GM12878 (cell line): ENCODE measurements at regions not wholly inside any gene's neighbourhood (a gene's known extent, or its start where the extent isn't known, plus 50 kb on each side); places are given as distances from the start of the nearest gene placed in this dataset.

Source experiments
- ATAC-seq: fragments of 200-7000 bp; cut with Tn5 transposase; 3 replicates; pipeline ENCODE4 v1.9.1; 2020; ENCODE audit warnings: mild to moderate bottlenecking, moderate library complexity
- BruUV-seq: library from RNA; stranded (reverse); fragments of 400-500 nt; replicated peaks from 2 replicates; lab custom pipeline; 2021; lab: Mats Ljungman, UMichigan
- CTCF ChIA-PET: fragments of 300-600 bp; sonication (Branson Sonifier 250); formaldehyde crosslinking; extraction: SDS; loops from one replicate; lab custom pipeline; 2021; ENCODE audit warnings: inconsistent platforms; lab: Yijun Ruan, JAX
- POLR2A ChIA-PET: fragments of 350-600 bp; formaldehyde crosslinking; extraction: SDS; loops from one replicate; lab custom pipeline; 2021; ENCODE audit warnings: inconsistent platforms; lab: Charles Lee
- RAD21 ChIA-PET: fragments of 300-600 bp; sonication (Branson Sonifier 250); formaldehyde crosslinking; loops from one replicate; lab custom pipeline; 2023; ENCODE audit warnings: antibody characterized with exemption; ENCODE audit not compliant: unreplicated experiment; lab: Charles Lee
- SMC1A ChIA-PET: fragments of 300-600 bp; sonication (Branson Sonifier 250); formaldehyde crosslinking; loops from one replicate; lab custom pipeline; 2023; ENCODE audit not compliant: unreplicated experiment, uncharacterized antibody; lab: Charles Lee
- DNase-seq: peaks from one replicate; pipeline ENCODE4 v3.0.0-alpha.2; 2011; ENCODE audit warnings: low read depth, low spot score
- FAIRE-seq: peaks from 3 replicates; lab custom pipeline; 2011; peaks lifted over from hg19 to GRCh38; lab: Jason Lieb, UNC
- H2AFZ ChIP-seq: 2 replicates; pipeline ENCODE4 v1.6.0; 2011; ENCODE audit warnings: low read depth, low read length, control low read depth; ENCODE audit not compliant: control insufficient read depth
- H3K27ac ChIP-seq: 2 replicates; pipeline ENCODE4 v1.5.1; 2011; ENCODE audit warnings: control low read depth; ENCODE audit not compliant: control insufficient read depth, insufficient read depth
- H3K27me3 ChIP-seq, 2 experiments: replicated peaks in 1 of 2; 2 replicates each; pipeline versions ENCODE4 v1.6.0 to v1.6.1; 2011; ENCODE audit warnings: low read length in 1 of 2; ENCODE audit not compliant: control insufficient read depth in 2 of 2, insufficient read depth in 2 of 2
- H3K36me3 ChIP-seq, 2 experiments: 2 replicates each; pipeline ENCODE4 v1.5.1; 2011; ENCODE audit warnings: low read length in 1 of 2; ENCODE audit not compliant: control insufficient read depth in 2 of 2, insufficient read depth in 2 of 2
- H3K4me1 ChIP-seq: 2 replicates; pipeline ENCODE4 v1.6.1; 2011; ENCODE audit warnings: mild to moderate bottlenecking, low read length, moderate library complexity, mixed read lengths; ENCODE audit not compliant: control insufficient read depth, insufficient read depth
- H3K4me2 ChIP-seq: 2 replicates; pipeline ENCODE4 v1.6.0; 2011; ENCODE audit warnings: control low read depth; ENCODE audit not compliant: control insufficient read depth, insufficient read depth
- H3K4me3 ChIP-seq: fragments of 200-600 bp; sonication (generic); 2 replicates; pipeline ENCODE4 v1.5.1; 2016
- H3K79me2 ChIP-seq: 2 replicates; pipeline ENCODE4 v1.6.0; 2011; ENCODE audit warnings: low read length; ENCODE audit not compliant: control insufficient read depth, insufficient read depth
- H3K9ac ChIP-seq: 2 replicates; pipeline ENCODE4 v1.8.0; 2011; ENCODE audit warnings: low read length, control low read depth, mixed read lengths; ENCODE audit not compliant: control insufficient read depth, insufficient read depth
- H3K9me3 ChIP-seq: replicated peaks from 3 replicates; pipeline ENCODE4 v1.5.1; 2011; ENCODE audit warnings: mild to moderate bottlenecking, low read length; ENCODE audit not compliant: control insufficient read depth, insufficient read depth
- H4K20me1 ChIP-seq: 2 replicates; pipeline ENCODE4 v1.6.0; 2011; ENCODE audit not compliant: control insufficient read depth, insufficient read depth
- BHLHE40 ChIP-seq, 2 experiments: fragments of 450-650 bp in 1 of 2; IDR thresholded peaks; 2 replicates each; pipeline ENCODE4 v1.6.1; 2011 to 2017; ENCODE audit warnings: low read depth in 2 of 2, borderline replicate concordance in 1 of 2, improper control_type of control experiment in 1 of 2, low read length in 1 of 2, mild to moderate bottlenecking in 1 of 2
- HSF1 ChIP-seq: fragments of 150-350 bp; IDR thresholded peaks from 2 replicates; pipeline ENCODE4 v1.6.1; 2014; ENCODE audit warnings: mild to moderate bottlenecking, low read depth, low read length
- IRF5 ChIP-seq: fragments of 450-650 bp; IDR thresholded peaks from 2 replicates; pipeline ENCODE4 v1.6.1; 2017; ENCODE audit warnings: borderline replicate concordance
- ZNF217 ChIP-seq: fragments of 450-650 bp; IDR thresholded peaks from 2 replicates; pipeline ENCODE4 v1.6.1; 2017; ENCODE audit warnings: antibody characterized with exemption, mild to moderate bottlenecking
- WGBS: methylation state at CpG from one replicate; pipeline ENCODE4 v1.1.6; 2016; ENCODE audit warnings: low lambda C conversion rate; ENCODE audit not compliant: insufficient replicate concordance, insufficient coverage; ENCODE audit errors: missing lambda C conversion rate; 5-methylcytosine and 5-hydroxymethylcytosine counted together
- in situ Hi-C: fragments of 300-500 bp; cut with MboI; formaldehyde crosslinking; loops from 9 replicates; pipeline ENCODE4 v1.14.3; 2018; ENCODE audit warnings: mixed read lengths
- intact Hi-C: fragments of 100-400 bp; cut with micrococcal nuclease; formaldehyde crosslinking; loops from one replicate; pipeline ENCODE4 v1.14.2; 2022; ENCODE audit not compliant: unreplicated experiment
- TF ChIP-seq, protein P1 (sequence below): IDR thresholded peaks from 2 replicates; pipeline ENCODE4 v1.6.1; 2012; ENCODE audit warnings: low read depth, low read length, improper control_type of control experiment
- TF ChIP-seq, protein P2 (sequence below): fragments of 450-650 bp; IDR thresholded peaks from 2 replicates; pipeline ENCODE4 v1.6.1; 2014; ENCODE audit warnings: mild to moderate bottlenecking
- TF ChIP-seq, protein P3 (sequence below): fragments of 450-650 bp; IDR thresholded peaks from 2 replicates; pipeline ENCODE4 v1.6.1; 2017; ENCODE audit warnings: antibody characterized with exemption, mild to moderate bottlenecking, moderate library complexity
- TF ChIP-seq, protein P4 (sequence below): IDR thresholded peaks from 2 replicates; pipeline ENCODE4 v1.6.1; 2011; ENCODE audit warnings: low read depth, low read length, improper control_type of control experiment, borderline replicate concordance

GRCh38 chr3:98701071-98701675, 62.0 kb upstream of the ST3GAL6 start:
- no peak overlapping the region for H3K4me3 ChIP-seq
- FAIRE-seq = no peak
- SMC1A ChIA-PET = interaction anchor here (1.6 kb wide), 1 partner anchor 22 kb away, joined by 3 read pairs; no protein-coding TSS in a partner anchor
- DNase-seq = no peak
- no peaks in the 10 kb centered on the region for H3K9me3 ChIP-seq
- H3K4me1 ChIP-seq = no peaks in the 10 kb centered on the region
- intact Hi-C loops (no loop called here), in situ Hi-C loops (no loop called here)
- H4K20me1 ChIP-seq = no peaks in the 10 kb centered on the region
- H3K27me3 ChIP-seq = no peaks in the 10 kb centered on the region
- no peaks in the 10 kb centered on the region for H3K36me3 ChIP-seq
- WGBS = 48% methylated on average over 2 of the region's 2 CpGs
- no peak overlapping the region for H2AFZ ChIP-seq
- no TSS peak for BruUV-seq
- POLR2A ChIA-PET = interaction anchor here (0.9 kb wide), 1 partner anchor 11 kb away, joined by 3 read pairs; no protein-coding TSS in a partner anchor
- RAD21 ChIA-PET = no interaction called here
- CTCF ChIA-PET = interaction anchor here (1.8 kb wide), 1 partner anchor 99 kb away, joined by 6 read pairs; no protein-coding TSS in a partner anchor
- no peak overlapping the region for H3K4me2 ChIP-seq
- H3K79me2 ChIP-seq = no peaks in the 10 kb centered on the region
- TF ChIP-seq ZNF217 = no peak
- no peak for TF ChIP-seq BHLHE40 (IDR thresholded peaks at IDR 0.05; ENCODE audit: borderline replicate concordance in 1 of 2, low read depth in 2 of 2, low read length in 1 of 2)
- TF ChIP-seq, protein P1, sequence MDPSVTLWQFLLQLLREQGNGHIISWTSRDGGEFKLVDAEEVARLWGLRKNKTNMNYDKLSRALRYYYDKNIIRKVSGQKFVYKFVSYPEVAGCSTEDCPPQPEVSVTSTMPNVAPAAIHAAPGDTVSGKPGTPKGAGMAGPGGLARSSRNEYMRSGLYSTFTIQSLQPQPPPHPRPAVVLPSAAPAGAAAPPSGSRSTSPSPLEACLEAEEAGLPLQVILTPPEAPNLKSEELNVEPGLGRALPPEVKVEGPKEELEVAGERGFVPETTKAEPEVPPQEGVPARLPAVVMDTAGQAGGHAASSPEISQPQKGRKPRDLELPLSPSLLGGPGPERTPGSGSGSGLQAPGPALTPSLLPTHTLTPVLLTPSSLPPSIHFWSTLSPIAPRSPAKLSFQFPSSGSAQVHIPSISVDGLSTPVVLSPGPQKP = no peak
- TF ChIP-seq, protein P2, sequence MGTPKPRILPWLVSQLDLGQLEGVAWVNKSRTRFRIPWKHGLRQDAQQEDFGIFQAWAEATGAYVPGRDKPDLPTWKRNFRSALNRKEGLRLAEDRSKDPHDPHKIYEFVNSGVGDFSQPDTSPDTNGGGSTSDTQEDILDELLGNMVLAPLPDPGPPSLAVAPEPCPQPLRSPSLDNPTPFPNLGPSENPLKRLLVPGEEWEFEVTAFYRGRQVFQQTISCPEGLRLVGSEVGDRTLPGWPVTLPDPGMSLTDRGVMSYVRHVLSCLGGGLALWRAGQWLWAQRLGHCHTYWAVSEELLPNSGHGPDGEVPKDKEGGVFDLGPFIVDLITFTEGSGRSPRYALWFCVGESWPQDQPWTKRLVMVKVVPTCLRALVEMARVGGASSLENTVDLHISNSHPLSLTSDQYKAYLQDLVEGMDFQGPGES = no peak
- TF ChIP-seq, protein P3, sequence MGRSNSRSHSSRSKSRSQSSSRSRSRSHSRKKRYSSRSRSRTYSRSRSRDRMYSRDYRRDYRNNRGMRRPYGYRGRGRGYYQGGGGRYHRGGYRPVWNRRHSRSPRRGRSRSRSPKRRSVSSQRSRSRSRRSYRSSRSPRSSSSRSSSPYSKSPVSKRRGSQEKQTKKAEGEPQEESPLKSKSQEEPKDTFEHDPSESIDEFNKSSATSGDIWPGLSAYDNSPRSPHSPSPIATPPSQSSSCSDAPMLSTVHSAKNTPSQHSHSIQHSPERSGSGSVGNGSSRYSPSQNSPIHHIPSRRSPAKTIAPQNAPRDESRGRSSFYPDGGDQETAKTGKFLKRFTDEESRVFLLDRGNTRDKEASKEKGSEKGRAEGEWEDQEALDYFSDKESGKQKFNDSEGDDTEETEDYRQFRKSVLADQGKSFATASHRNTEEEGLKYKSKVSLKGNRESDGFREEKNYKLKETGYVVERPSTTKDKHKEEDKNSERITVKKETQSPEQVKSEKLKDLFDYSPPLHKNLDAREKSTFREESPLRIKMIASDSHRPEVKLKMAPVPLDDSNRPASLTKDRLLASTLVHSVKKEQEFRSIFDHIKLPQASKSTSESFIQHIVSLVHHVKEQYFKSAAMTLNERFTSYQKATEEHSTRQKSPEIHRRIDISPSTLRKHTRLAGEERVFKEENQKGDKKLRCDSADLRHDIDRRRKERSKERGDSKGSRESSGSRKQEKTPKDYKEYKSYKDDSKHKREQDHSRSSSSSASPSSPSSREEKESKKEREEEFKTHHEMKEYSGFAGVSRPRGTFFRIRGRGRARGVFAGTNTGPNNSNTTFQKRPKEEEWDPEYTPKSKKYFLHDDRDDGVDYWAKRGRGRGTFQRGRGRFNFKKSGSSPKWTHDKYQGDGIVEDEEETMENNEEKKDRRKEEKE = no peak
- no peak for TF ChIP-seq HSF1
- no peak for TF ChIP-seq IRF5
- TF ChIP-seq, protein P4, sequence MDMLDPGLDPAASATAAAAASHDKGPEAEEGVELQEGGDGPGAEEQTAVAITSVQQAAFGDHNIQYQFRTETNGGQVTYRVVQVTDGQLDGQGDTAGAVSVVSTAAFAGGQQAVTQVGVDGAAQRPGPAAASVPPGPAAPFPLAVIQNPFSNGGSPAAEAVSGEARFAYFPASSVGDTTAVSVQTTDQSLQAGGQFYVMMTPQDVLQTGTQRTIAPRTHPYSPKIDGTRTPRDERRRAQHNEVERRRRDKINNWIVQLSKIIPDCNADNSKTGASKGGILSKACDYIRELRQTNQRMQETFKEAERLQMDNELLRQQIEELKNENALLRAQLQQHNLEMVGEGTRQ = no peak
- no peak overlapping the region for H3K9ac ChIP-seq
- ATAC-seq = no peak
- H3K27ac ChIP-seq = no peak overlapping the region
